ENCODE measurements at regions not wholly inside any gene's neighbourhood (a gene's known extent, or its start where the extent isn't known, plus 50 kb on each side); places are given as distances from the start of the nearest gene placed in this dataset.

GRCh38 chr3:117624424-117624823 lies 914.8 kb downstream of the TUSC7 start:
- TF ChIP-seq SIN3A (IDR thresholded peaks at IDR 0.05; ENCODE audit: borderline replicate concordance, insufficient read depth, low read length) (no peak), TAF1 (IDR thresholded peaks at IDR 0.05; ENCODE audit: borderline replicate concordance, insufficient read depth, low read length) (no peak), REST (IDR thresholded peaks at IDR 0.05; ENCODE audit: insufficient read depth in 1 of 2, low read depth in 2 of 2, low read length in 2 of 2) (no peak), FOXP2 (optimal IDR thresholded peaks at IDR 0.05; ENCODE audit: borderline replicate concordance, extremely low read depth, extremely low read length, insufficient read depth) (no peak)

GRCh38 chr3:117625174-117625573 lies 915.6 kb downstream of the TUSC7 start:
- TF ChIP-seq SIN3A (IDR thresholded peaks at IDR 0.05; ENCODE audit: borderline replicate concordance, insufficient read depth, low read length) (no peak), FOXP2 (optimal IDR thresholded peaks at IDR 0.05; ENCODE audit: borderline replicate concordance, extremely low read depth, extremely low read length, insufficient read depth) (no peak), POLR2AphosphoS5 (IDR thresholded peaks at IDR 0.05; ENCODE audit: low read depth, low read length) (no peak), REST (IDR thresholded peaks at IDR 0.05; ENCODE audit: insufficient read depth in 1 of 2, low read depth in 2 of 2, low read length in 2 of 2) (no peak), TAF1 (IDR thresholded peaks at IDR 0.05; ENCODE audit: borderline replicate concordance, insufficient read depth, low read length) (no peak)

GRCh38 chr3:117626577-117626976 lies 917.0 kb downstream of the TUSC7 start:
- TF ChIP-seq TAF1 (IDR thresholded peaks at IDR 0.05; ENCODE audit: borderline replicate concordance, insufficient read depth, low read length) (no peak), REST (IDR thresholded peaks at IDR 0.05; ENCODE audit: insufficient read depth in 1 of 2, low read depth in 2 of 2, low read length in 2 of 2) (no peak), FOXP2 (optimal IDR thresholded peaks at IDR 0.05; ENCODE audit: borderline replicate concordance, extremely low read depth, extremely low read length, insufficient read depth) (no peak), SIN3A (IDR thresholded peaks at IDR 0.05; ENCODE audit: borderline replicate concordance, insufficient read depth, low read length) (no peak), POLR2AphosphoS5 (IDR thresholded peaks at IDR 0.05; ENCODE audit: low read depth, low read length) (no peak)

- TF ChIP-seq POLR2AphosphoS5 (IDR thresholded peaks at IDR 0.05; ENCODE audit: low read depth, low read length) = no peak
- no peak for TF ChIP-seq FOXP2 (optimal IDR thresholded peaks at IDR 0.05; ENCODE audit: borderline replicate concordance, extremely low read depth, extremely low read length, insufficient read depth)
- no peak for TF ChIP-seq TAF1 (IDR thresholded peaks at IDR 0.05; ENCODE audit: borderline replicate concordance, insufficient read depth, low read length)
- TF ChIP-seq SIN3A (IDR thresholded peaks at IDR 0.05; ENCODE audit: borderline replicate concordance, insufficient read depth, low read length) = no peak
- TF ChIP-seq REST (IDR thresholded peaks at IDR 0.05; ENCODE audit: insufficient read depth in 1 of 2, low read depth in 2 of 2, low read length in 2 of 2) = no peak
Observed at GRCh38 chr3:117628823-117629291, 919.3 kb downstream of the TUSC7 start.

GRCh38 chr3:117629505-117629904 lies 919.9 kb downstream of the TUSC7 start:
- no peak for TF ChIP-seq TAF1 (IDR thresholded peaks at IDR 0.05; ENCODE audit: borderline replicate concordance, insufficient read depth, low read length)
- TF ChIP-seq POLR2AphosphoS5 (IDR thresholded peaks at IDR 0.05; ENCODE audit: low read depth, low read length) = no peak
- no peak for TF ChIP-seq REST (IDR thresholded peaks at IDR 0.05; ENCODE audit: insufficient read depth in 1 of 2, low read depth in 2 of 2, low read length in 2 of 2)
- TF ChIP-seq FOXP2 (optimal IDR thresholded peaks at IDR 0.05; ENCODE audit: borderline replicate concordance, extremely low read depth, extremely low read length, insufficient read depth) = no peak
- TF ChIP-seq SIN3A (IDR thresholded peaks at IDR 0.05; ENCODE audit: borderline replicate concordance, insufficient read depth, low read length) = no peak

All from PFSK-1 (cell line).